Peyer's patch (tissue), 4 donors: ENCODE measurements at regions not wholly inside any gene's neighbourhood (a gene's known extent, or its start where the extent isn't known, plus 50 kb on each side); places are given as distances from the start of the nearest gene placed in this dataset.

Experiments used
- DNase-seq, 3 donors: peaks; one replicate each; pipeline ENCODE4 v3.0.0-alpha.2; 2017 to 2019
- H3K27ac ChIP-seq, 4 donors: fragments of 200-600 bp; sonication (generic); one replicate each; pipeline ENCODE4 v1.5.1; 2016 to 2019
- H3K27me3 ChIP-seq, 2 donors: fragments of 200-600 bp; sonication (generic); one replicate each; pipeline ENCODE4 v1.5.1; 2019
- H3K36me3 ChIP-seq, 3 donors: fragments of 200-600 bp; sonication (generic); one replicate each; pipeline ENCODE4 v1.5.1; 2016 to 2019
- H3K4me1 ChIP-seq, 4 donors: fragments of 200-600 bp; sonication (generic); one replicate each; pipeline ENCODE4 v1.5.1; 2016 to 2019
- H3K4me3 ChIP-seq, 4 donors: fragments of 200-600 bp; sonication (generic); 1 replicate in 3 of 4; 2 replicates in 1 of 4; pipeline ENCODE4 v1.5.1; 2016 to 2019; ENCODE audit warnings: mild to moderate bottlenecking in 1 of 4
- H3K9me3 ChIP-seq, 4 donors: fragments of 200-600 bp; sonication (generic); one replicate each; pipeline ENCODE4 v1.5.1; 2016 to 2019; ENCODE audit warnings: mild to moderate bottlenecking in 1 of 4
- POLR2A ChIP-seq, 2 donors: fragments of 450-650 bp; IDR thresholded peaks; one replicate each; pipeline ENCODE4 v1.5.1; 2017; ENCODE audit warnings: antibody characterized with exemption in 2 of 2, mild to moderate bottlenecking in 2 of 2, moderate library complexity in 2 of 2
- TF ChIP-seq, protein P1 (sequence below), 6 experiments: fragments of 450-650 bp in 4 of 6; fragments of 200-600 bp in 2 of 6; sonication (generic) in 1 of 6; IDR thresholded peaks; one replicate each; pipeline ENCODE4 v1.5.1; 2017 to 2019; ENCODE audit warnings: antibody characterized with exemption in 6 of 6, mild to moderate bottlenecking in 3 of 6, moderate library complexity in 1 of 6

DNA sequence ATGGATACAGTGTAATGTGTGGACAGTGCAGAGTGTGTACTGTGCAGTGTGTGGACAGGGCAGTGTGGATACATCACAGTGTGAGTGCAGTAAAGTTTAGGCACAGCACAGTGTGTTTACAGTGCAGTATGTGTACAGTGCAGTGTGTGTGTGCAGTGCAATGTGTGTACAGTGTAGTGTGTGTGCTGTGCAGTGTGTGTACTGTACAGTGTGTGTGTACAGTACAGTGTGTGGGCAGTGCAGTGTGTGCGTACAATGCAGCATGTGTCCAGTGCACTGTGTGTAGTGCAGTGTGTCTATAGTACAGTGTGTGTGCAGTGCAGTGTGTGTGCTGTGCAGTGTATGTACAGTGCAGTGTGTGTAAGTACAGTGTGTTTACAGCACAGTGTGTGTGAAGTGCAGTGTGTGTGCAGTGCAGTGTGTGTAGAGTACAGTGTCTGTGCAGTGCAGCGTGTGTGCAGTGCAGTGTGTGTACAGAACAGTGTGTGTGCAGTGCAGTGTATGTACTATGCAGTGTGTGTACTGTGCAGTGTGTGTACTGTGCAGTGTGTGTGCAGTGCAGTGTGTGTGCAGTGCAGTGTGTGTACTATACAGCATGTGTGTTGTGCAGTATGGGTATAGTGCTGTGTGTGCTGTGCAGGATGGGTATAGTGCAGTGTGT lies 385.2 kb downstream of the KIF16B start:
- no peaks in the 10 kb centered on the region for H3K9me3 ChIP-seq
- no peaks in the 10 kb centered on the region for H3K4me1 ChIP-seq
- no peak for DNase-seq
- no peak overlapping the region for H3K27ac ChIP-seq
- H3K27me3 ChIP-seq = no peaks in the 10 kb centered on the region
- no peak overlapping the region for H3K4me3 ChIP-seq
- no peak for TF ChIP-seq POLR2A (IDR thresholded peaks at IDR 0.05)
- TF ChIP-seq, protein P1, sequence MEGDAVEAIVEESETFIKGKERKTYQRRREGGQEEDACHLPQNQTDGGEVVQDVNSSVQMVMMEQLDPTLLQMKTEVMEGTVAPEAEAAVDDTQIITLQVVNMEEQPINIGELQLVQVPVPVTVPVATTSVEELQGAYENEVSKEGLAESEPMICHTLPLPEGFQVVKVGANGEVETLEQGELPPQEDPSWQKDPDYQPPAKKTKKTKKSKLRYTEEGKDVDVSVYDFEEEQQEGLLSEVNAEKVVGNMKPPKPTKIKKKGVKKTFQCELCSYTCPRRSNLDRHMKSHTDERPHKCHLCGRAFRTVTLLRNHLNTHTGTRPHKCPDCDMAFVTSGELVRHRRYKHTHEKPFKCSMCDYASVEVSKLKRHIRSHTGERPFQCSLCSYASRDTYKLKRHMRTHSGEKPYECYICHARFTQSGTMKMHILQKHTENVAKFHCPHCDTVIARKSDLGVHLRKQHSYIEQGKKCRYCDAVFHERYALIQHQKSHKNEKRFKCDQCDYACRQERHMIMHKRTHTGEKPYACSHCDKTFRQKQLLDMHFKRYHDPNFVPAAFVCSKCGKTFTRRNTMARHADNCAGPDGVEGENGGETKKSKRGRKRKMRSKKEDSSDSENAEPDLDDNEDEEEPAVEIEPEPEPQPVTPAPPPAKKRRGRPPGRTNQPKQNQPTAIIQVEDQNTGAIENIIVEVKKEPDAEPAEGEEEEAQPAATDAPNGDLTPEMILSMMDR (IDR thresholded peaks at IDR 0.05) = no peak
- H3K36me3 ChIP-seq = no peaks in the 10 kb centered on the region

DNA sequence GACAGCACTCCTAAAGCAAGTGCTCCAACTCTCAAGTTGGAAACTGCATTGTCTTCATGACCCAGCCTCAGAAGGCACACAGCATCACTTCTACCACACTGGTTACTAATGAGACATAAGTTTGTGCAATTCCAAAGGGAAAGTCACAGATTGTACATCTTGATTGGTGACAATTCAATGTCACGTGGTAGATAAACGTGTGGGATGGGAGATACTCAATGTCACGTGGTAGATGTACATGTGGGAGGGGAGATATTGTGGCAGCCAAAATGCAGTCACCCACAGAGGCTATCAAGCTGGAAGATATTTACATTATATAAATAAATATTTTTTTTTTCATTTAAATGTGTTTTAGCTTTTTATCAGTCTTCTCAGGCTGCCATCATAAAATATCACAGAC lies 393.3 kb downstream of the KIF16B start:
- Histone ChIP-seq H3K4me3 (no peak overlapping the region), H3K9me3 (no peaks in the 10 kb centered on the region), H3K4me1 (no peaks in the 10 kb centered on the region), H3K36me3 (no peaks in the 10 kb centered on the region), H3K27ac (no peak overlapping the region), H3K27me3 (no peaks in the 10 kb centered on the region)
- TF ChIP-seq, protein P1 (IDR thresholded peaks at IDR 0.05) = no peak
- no peak for TF ChIP-seq POLR2A (IDR thresholded peaks at IDR 0.05)
- no peak for DNase-seq

DNA sequence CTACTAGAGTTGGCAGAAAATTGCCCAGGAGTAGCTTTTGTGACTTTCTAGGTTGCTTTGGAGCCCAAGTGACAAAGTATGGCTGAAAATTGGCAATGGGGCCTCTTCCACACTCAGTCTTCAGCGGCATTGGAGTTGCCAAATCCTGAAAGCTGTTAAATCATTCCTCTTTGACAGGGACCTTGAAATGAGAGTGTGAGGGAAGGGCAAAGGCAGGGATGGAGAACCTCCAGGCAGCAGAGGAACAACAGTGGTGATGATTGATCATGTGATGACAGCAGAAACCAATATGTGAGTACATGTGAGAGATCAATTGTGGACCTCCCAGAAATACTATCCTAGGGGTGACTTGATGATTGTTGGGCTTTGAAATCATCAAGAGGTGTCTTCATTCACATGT lies 393.9 kb downstream of the KIF16B start:
- no peak for DNase-seq
- no peaks in the 10 kb centered on the region for H3K4me1 ChIP-seq
- no peaks in the 10 kb centered on the region for H3K27me3 ChIP-seq
- no peak overlapping the region for H3K4me3 ChIP-seq
- no peaks in the 10 kb centered on the region for H3K36me3 ChIP-seq
- TF ChIP-seq POLR2A (IDR thresholded peaks at IDR 0.05) = no peak
- TF ChIP-seq, protein P1 (IDR thresholded peaks at IDR 0.05) = no peak
- no peak overlapping the region for H3K27ac ChIP-seq
- H3K9me3 ChIP-seq = no peaks in the 10 kb centered on the region

DNA sequence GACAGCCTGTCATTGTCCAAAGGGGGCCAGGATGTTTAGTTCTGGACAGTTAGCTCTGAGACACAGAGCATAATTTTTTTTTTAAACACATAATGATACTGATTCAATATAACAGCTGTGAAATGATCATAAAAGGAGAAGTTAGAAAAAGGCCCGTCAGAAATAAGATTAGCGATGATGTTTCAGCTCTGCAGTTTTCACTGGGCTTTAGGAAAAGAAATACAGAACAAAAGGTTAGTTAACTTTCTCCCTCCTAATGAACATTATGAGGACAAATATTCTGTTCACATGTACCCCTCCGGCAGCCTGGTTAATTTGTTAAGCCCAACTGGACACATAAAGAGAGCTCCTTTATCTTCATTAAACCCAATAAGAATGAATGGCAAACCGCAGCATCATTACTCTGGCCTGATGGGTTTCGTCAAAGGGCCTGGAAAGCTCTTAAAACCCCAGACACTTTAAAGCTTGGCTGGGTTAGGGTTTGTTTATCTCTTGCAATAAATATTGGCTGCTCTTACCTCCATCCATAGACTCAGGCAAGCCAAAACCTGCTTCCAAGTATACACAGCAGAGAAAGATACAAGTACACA lies 394.6 kb downstream of the KIF16B start:
- H3K27ac ChIP-seq = no peak overlapping the region
- no peaks in the 10 kb centered on the region for H3K9me3 ChIP-seq
- H3K4me3 ChIP-seq = no peak overlapping the region
- H3K4me1 ChIP-seq = no peaks in the 10 kb centered on the region
- no peaks in the 10 kb centered on the region for H3K27me3 ChIP-seq
- no peak for TF ChIP-seq POLR2A (IDR thresholded peaks at IDR 0.05)
- TF ChIP-seq, protein P1 (IDR thresholded peaks at IDR 0.05) = no peak
- no peak for DNase-seq
- no peaks in the 10 kb centered on the region for H3K36me3 ChIP-seq

DNA sequence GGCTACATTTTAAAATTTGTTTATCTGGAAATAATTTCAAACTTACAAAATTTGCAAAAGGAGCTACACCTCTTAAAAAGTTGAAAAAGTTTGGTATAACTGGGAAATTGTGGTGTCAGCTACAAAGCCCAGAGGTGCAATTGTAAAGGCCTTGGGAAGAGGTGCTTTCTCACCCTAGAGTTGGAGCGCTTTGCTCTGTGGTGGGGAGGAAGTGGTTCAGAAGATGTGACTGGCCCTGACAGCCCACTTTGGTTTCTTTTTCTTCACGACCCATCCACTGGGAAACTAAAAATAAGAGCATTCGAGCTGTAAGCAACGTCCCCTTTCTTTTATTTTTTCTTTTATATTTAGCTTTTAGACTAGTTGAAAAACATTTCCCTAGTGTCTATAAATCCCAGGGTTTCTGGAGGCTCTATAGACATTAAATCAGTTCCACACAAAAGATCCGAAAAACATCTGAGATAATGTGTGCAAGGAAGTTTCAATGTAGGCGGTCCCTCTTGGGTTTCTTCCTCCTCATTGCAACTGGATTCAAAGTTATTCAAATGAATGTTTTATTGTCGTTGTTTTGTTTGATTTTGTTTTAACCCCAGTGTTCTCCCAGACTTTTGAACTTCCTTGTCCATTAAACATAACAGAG lies 397.8 kb downstream of the KIF16B start:
- H3K27ac ChIP-seq = no peak overlapping the region
- no peaks in the 10 kb centered on the region for H3K4me1 ChIP-seq
- no peaks in the 10 kb centered on the region for H3K36me3 ChIP-seq
- no peaks in the 10 kb centered on the region for H3K27me3 ChIP-seq
- no peaks in the 10 kb centered on the region for H3K9me3 ChIP-seq
- H3K4me3 ChIP-seq = no peak overlapping the region
- TF ChIP-seq, protein P1 (IDR thresholded peaks at IDR 0.05) = no peak
- no peak for TF ChIP-seq POLR2A (IDR thresholded peaks at IDR 0.05)
- no peak for DNase-seq
